ENCODE measurements at regions not wholly inside any gene's neighbourhood (a gene's known extent, or its start where the extent isn't known, plus 50 kb on each side); places are given as distances from the start of the nearest gene placed in this dataset.

GRCh38 chr2:238771218-238771617, 76.7 kb upstream of the TWIST2 start:
- H3K36me3 ChIP-seq (ENCODE audit: control insufficient read depth in 2 of 2, insufficient read depth in 1 of 2, low read length in 2 of 2): no peaks in the 10 kb centered on the region
- no peak overlapping the region for H3K4me3 ChIP-seq (ENCODE audit: low read depth, low read length)
- ChIA-PET POLR2A (no interaction called here), CTCF (interaction anchor here (0.7 to 1.2 kb wide), 2 partner anchors 14 to 242 kb away, joined by 3 read pairs; no protein-coding TSS in a partner anchor)
- H3K9me3 ChIP-seq (ENCODE audit: control insufficient read depth, insufficient read depth, low read depth, low read length): no peaks in the 10 kb centered on the region
- TF ChIP-seq SCRT2 (tag by site-specific recombination; IDR thresholded peaks at IDR 0.05) (peak; percentile 45), ZNF843 (tag by site-specific recombination; IDR thresholded peaks at IDR 0.05) (no peak)
- H3K27ac ChIP-seq (ENCODE audit: extremely low read depth, low read depth, low read length): no peak overlapping the region
- H3K4me1 ChIP-seq (ENCODE audit: control insufficient read depth, insufficient read depth, low read length): no peaks in the 10 kb centered on the region

GRCh38 chr2:238771639-238772038, 76.2 kb upstream of the TWIST2 start:
- Histone ChIP-seq H3K36me3 (ENCODE audit: control insufficient read depth in 2 of 2, insufficient read depth in 1 of 2, low read length in 2 of 2) (no peaks in the 10 kb centered on the region), H3K4me3 (ENCODE audit: low read depth, low read length) (no peak overlapping the region), H3K9me3 (ENCODE audit: control insufficient read depth, insufficient read depth, low read depth, low read length) (no peaks in the 10 kb centered on the region), H3K4me1 (ENCODE audit: control insufficient read depth, insufficient read depth, low read length) (no peaks in the 10 kb centered on the region), H3K27ac (ENCODE audit: extremely low read depth, low read depth, low read length) (no peak overlapping the region)
- TF ChIP-seq ZNF132 (tag by site-specific recombination; IDR thresholded peaks at IDR 0.05; ENCODE audit: borderline replicate concordance) (no peak), ZNF544 (tag by site-specific recombination; IDR thresholded peaks at IDR 0.05) (no peak), ZNF341 (tag by site-specific recombination; IDR thresholded peaks at IDR 0.05; ENCODE audit: low read depth) (no peak), ZNF571 (tag by site-specific recombination; IDR thresholded peaks at IDR 0.05) (no peak), ZNF155 (tag by site-specific recombination; IDR thresholded peaks at IDR 0.05) (no peak), ZNF701 (tag by site-specific recombination; IDR thresholded peaks at IDR 0.05) (no peak), ZNF140 (tag by site-specific recombination; IDR thresholded peaks at IDR 0.05) (no peak)
- TF ChIP-seq, protein P1, sequence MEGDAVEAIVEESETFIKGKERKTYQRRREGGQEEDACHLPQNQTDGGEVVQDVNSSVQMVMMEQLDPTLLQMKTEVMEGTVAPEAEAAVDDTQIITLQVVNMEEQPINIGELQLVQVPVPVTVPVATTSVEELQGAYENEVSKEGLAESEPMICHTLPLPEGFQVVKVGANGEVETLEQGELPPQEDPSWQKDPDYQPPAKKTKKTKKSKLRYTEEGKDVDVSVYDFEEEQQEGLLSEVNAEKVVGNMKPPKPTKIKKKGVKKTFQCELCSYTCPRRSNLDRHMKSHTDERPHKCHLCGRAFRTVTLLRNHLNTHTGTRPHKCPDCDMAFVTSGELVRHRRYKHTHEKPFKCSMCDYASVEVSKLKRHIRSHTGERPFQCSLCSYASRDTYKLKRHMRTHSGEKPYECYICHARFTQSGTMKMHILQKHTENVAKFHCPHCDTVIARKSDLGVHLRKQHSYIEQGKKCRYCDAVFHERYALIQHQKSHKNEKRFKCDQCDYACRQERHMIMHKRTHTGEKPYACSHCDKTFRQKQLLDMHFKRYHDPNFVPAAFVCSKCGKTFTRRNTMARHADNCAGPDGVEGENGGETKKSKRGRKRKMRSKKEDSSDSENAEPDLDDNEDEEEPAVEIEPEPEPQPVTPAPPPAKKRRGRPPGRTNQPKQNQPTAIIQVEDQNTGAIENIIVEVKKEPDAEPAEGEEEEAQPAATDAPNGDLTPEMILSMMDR (tag by site-specific recombination; IDR thresholded peaks at IDR 0.05): no peak
- CTCF ChIA-PET: interaction anchor here (0.7 to 1.5 kb wide), 3 partner anchors 13 to 259 kb away, joined by 3 read pairs; no protein-coding TSS in a partner anchor
- POLR2A ChIA-PET: no interaction called here

DNA sequence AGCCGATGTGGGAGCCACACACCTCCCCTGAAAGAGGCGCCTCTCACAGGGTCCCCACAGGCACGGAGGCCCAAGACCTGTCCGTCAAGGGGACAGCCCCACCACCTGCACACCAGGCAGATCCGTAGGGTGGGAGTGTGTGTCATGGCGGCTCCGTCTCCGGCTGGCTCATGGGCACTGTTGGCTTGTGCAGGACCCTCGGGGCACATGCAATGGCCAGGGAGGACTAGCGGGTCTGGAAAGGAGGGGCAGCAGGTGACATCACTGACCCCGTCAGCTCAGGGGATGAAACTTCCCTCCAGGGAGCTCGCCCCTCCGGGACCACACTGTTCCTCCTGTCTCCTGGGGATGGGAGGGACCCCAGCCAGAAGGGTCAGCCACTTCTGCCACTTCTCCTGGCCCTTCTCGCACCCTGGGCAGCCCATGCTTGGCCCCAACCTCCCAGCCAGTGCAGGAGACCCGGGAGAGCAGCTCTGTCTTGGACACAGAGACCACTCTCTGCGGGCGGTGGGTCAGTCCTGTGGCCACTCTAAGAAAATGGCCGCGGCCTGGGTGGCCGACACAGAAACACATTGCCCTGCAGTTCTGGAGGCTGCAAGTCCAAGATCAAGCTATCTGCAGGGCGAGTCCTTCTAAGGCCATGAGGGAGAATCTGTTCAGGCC, 75.1 kb upstream of the TWIST2 start:
- no peaks in the 10 kb centered on the region for H3K9me3 ChIP-seq (ENCODE audit: control insufficient read depth, insufficient read depth, low read depth, low read length)
- no peak overlapping the region for H3K27ac ChIP-seq (ENCODE audit: extremely low read depth, low read depth, low read length)
- ChIA-PET CTCF (interaction anchor here (1.5 kb wide), 1 partner anchor 260 kb away, joined by 3 read pairs; no protein-coding TSS in a partner anchor), POLR2A (no interaction called here)
- H3K36me3 ChIP-seq (ENCODE audit: control insufficient read depth in 2 of 2, insufficient read depth in 1 of 2, low read length in 2 of 2): no peaks in the 10 kb centered on the region
- TF ChIP-seq ZNF132 (tag by site-specific recombination; IDR thresholded peaks at IDR 0.05; ENCODE audit: borderline replicate concordance): no peak
- no peak for TF ChIP-seq BCL11A (tag by site-specific recombination; IDR thresholded peaks at IDR 0.05; ENCODE audit: low read depth)
- TF ChIP-seq HOXD13 (CRISPR knock-in tag; IDR thresholded peaks at IDR 0.05; ENCODE audit: borderline replicate concordance): no peak
- TF ChIP-seq ZNF670 (tag by site-specific recombination; IDR thresholded peaks at IDR 0.05; ENCODE audit: low read depth): no peak
- no peak for TF ChIP-seq SCRT1 (tag by site-specific recombination; IDR thresholded peaks at IDR 0.05; ENCODE audit: borderline replicate concordance)
- no peak for TF ChIP-seq ZNF23 (tag by site-specific recombination; IDR thresholded peaks at IDR 0.05; ENCODE audit: borderline replicate concordance)
- no peak for TF ChIP-seq ZNF837 (tag by site-specific recombination; IDR thresholded peaks at IDR 0.05)
- TF ChIP-seq ZNF311 (tag by site-specific recombination; IDR thresholded peaks at IDR 0.05; ENCODE audit: borderline replicate concordance): no peak
- no peak for TF ChIP-seq YY1 (tag by site-specific recombination; IDR thresholded peaks at IDR 0.05)
- TF ChIP-seq GLIS2 (tag by site-specific recombination; IDR thresholded peaks at IDR 0.05): no peak
- no peak for TF ChIP-seq ZNF2 (tag by site-specific recombination; IDR thresholded peaks at IDR 0.05)
- no peak for TF ChIP-seq ZNF624 (tag by site-specific recombination; IDR thresholded peaks at IDR 0.05)
- TF ChIP-seq ZNF585B (tag by site-specific recombination; IDR thresholded peaks at IDR 0.05): no peak
- no peak for TF ChIP-seq ZNF488 (tag by site-specific recombination; IDR thresholded peaks at IDR 0.05)
- no peak for TF ChIP-seq ZNF501 (tag by site-specific recombination; IDR thresholded peaks at IDR 0.05)
- TF ChIP-seq ZNF473 (tag by site-specific recombination; IDR thresholded peaks at IDR 0.05): no peak
- no peak for TF ChIP-seq SALL2 (tag by site-specific recombination; IDR thresholded peaks at IDR 0.05; ENCODE audit: borderline replicate concordance)
- no peak for TF ChIP-seq PBX3 (CRISPR knock-in tag; IDR thresholded peaks at IDR 0.05)
- no peak for TF ChIP-seq ZNF639 (tag by site-specific recombination; IDR thresholded peaks at IDR 0.05)
- no peak for TF ChIP-seq RBAK (tag by site-specific recombination; IDR thresholded peaks at IDR 0.05)
- no peak overlapping the region for H3K4me3 ChIP-seq (ENCODE audit: low read depth, low read length)
- no peaks in the 10 kb centered on the region for H3K4me1 ChIP-seq (ENCODE audit: control insufficient read depth, insufficient read depth, low read length)
